ENCODE measurements at regions not wholly inside any gene's neighbourhood (a gene's known extent, or its start where the extent isn't known, plus 50 kb on each side); places are given as distances from the start of the nearest gene placed in this dataset.

- TF ChIP-seq EP300 (IDR thresholded peaks at IDR 0.05) (no peak), POLR2AphosphoS5 (IDR thresholded peaks at IDR 0.05) (no peak), POLR2A (IDR thresholded peaks at IDR 0.05; ENCODE audit: low read depth) (no peak), CTCF (IDR thresholded peaks at IDR 0.05) (no peak)
- intact Hi-C loops (cut with DNase I), result no loop called here
- WGBS, result 96% methylated on average over 3 of the region's 3 CpGs
- Histone ChIP-seq H3K9me3 (no peaks in the 10 kb centered on the region), H3K4me1 (no peaks in the 10 kb centered on the region), H3K4me3 (no peak overlapping the region), H3K27me3 (peaks cover 0 to 6% (median 0%) of the 10 kb centered on the region in 4 donors), H3K36me3 (no peaks in the 10 kb centered on the region), H3K27ac (replicated peaks in 1 of 4) (no peak overlapping the region)
- DNase-seq (ENCODE audit: extremely low spot score), result peak; percentile 17
These were observed 174.7 kb upstream of the NFIB start for GRCh38 chr9:14488421-14489190.

- Histone ChIP-seq H3K36me3 (no peaks in the 10 kb centered on the region), H3K27me3 (peaks cover 0 to 6% (median 0%) of the 10 kb centered on the region in 4 donors), H3K4me3 (no peak overlapping the region), H3K27ac (replicated peaks in 1 of 4) (no peak overlapping the region), H3K4me1 (no peaks in the 10 kb centered on the region), H3K9me3 (no peaks in the 10 kb centered on the region)
- WGBS, result 88% methylated on average over 6 of the region's 6 CpGs
- no peak for TF ChIP-seq POLR2AphosphoS5 (IDR thresholded peaks at IDR 0.05)
- TF ChIP-seq POLR2A (IDR thresholded peaks at IDR 0.05; ENCODE audit: low read depth), result no peak
- TF ChIP-seq CTCF (IDR thresholded peaks at IDR 0.05), result no peak
- DNase-seq (ENCODE audit: extremely low spot score), result no peak
- intact Hi-C loops (cut with DNase I), result no loop called here
These were observed 173.7 kb upstream of the NFIB start for GRCh38 chr9:14487547-14488185.

GRCh38 chr9:14485366-14485765 is 171.4 kb upstream of the NFIB start:
- Histone ChIP-seq H3K4me1 (no peaks in the 10 kb centered on the region), H3K36me3 (no peaks in the 10 kb centered on the region), H3K9me3 (no peaks in the 10 kb centered on the region), H3K4me3 (no peak overlapping the region), H3K27ac (replicated peaks in 1 of 4) (no peak overlapping the region), H3K27me3 (peaks cover 0 to 6% (median 0%) of the 10 kb centered on the region in 4 donors)
- intact Hi-C loops (cut with DNase I), result no loop called here
- DNase-seq (ENCODE audit: extremely low spot score), result no peak
- no peak for TF ChIP-seq EP300 (IDR thresholded peaks at IDR 0.05)
- TF ChIP-seq POLR2A (IDR thresholded peaks at IDR 0.05; ENCODE audit: low read depth), result no peak
- TF ChIP-seq CTCF (IDR thresholded peaks at IDR 0.05), result no peak
- TF ChIP-seq POLR2AphosphoS5 (IDR thresholded peaks at IDR 0.05), result no peak
- 94% methylated on average over 3 of the region's 5 CpGs for WGBS

- peaks cover 0 to 6% (median 0%) of the 10 kb centered on the region in 4 donors for H3K27me3 ChIP-seq
- H3K36me3 ChIP-seq, result no peaks in the 10 kb centered on the region
- no peaks in the 10 kb centered on the region for H3K4me1 ChIP-seq
- intact Hi-C loops (cut with DNase I), result no loop called here
- no peak overlapping the region for H3K27ac ChIP-seq (replicated peaks in 1 of 4)
- no peak overlapping the region for H3K4me3 ChIP-seq
- 71% methylated on average over 3 of the region's 3 CpGs for WGBS
- TF ChIP-seq EP300 (IDR thresholded peaks at IDR 0.05) (no peak), POLR2AphosphoS5 (IDR thresholded peaks at IDR 0.05) (no peak), CTCF (IDR thresholded peaks at IDR 0.05) (no peak), POLR2A (IDR thresholded peaks at IDR 0.05; ENCODE audit: low read depth) (no peak)
- no peak for DNase-seq (ENCODE audit: extremely low spot score)
- no peaks in the 10 kb centered on the region for H3K9me3 ChIP-seq
These were observed 168.9 kb upstream of the NFIB start for GRCh38 chr9:14482856-14483255.
